OCI-LY7 (cell line): ENCODE measurements at regions not wholly inside any gene's neighbourhood (a gene's known extent, or its start where the extent isn't known, plus 50 kb on each side); places are given as distances from the start of the nearest gene placed in this dataset.

Experiments used
- BruUV-seq: library from RNA; stranded (reverse); fragments of 400-500 nt; replicated peaks from 2 replicates; lab custom pipeline; 2021; lab: Mats Ljungman, UMichigan
- CTCF ChIA-PET: fragments of 300-600 bp; sonication (Branson Sonifier 250); formaldehyde crosslinking; loops from one replicate; lab custom pipeline; 2022; ENCODE audit warnings: antibody characterized with exemption; ENCODE audit not compliant: unreplicated experiment; lab: Charles Lee
- POLR2A ChIA-PET: fragments of 300-600 bp; sonication (Branson Sonifier 250); formaldehyde crosslinking; loops from one replicate; lab custom pipeline; 2022; ENCODE audit warnings: antibody characterized with exemption; lab: Charles Lee
- DNase-seq: peaks from one replicate; pipeline ENCODE4 v3.0.0-alpha.2; 2015; ENCODE audit warnings: low spot score
- H2AFZ ChIP-seq: fragments of 200-600 bp; sonication (generic), shearing (Covaris generic); 2 replicates; pipeline ENCODE4 v1.6.1; 2014; ENCODE audit warnings: mild to moderate bottlenecking, antibody characterized with exemption, low read length, moderate library complexity
- H3K27ac ChIP-seq: fragments of 200-600 bp; sonication (generic); 2 replicates; pipeline ENCODE4 v1.5.1; 2014; ENCODE audit warnings: mixed run types, low read depth, mild to moderate bottlenecking, moderate library complexity, low read length, inconsistent platforms; ENCODE audit not compliant: poor library complexity, severe bottlenecking
- H3K36me3 ChIP-seq: fragments of 200-600 bp; sonication (generic); 2 replicates; pipeline ENCODE4 v1.6.1; 2014; ENCODE audit warnings: mild to moderate bottlenecking, antibody characterized with exemption, low read length, moderate library complexity, mixed read lengths; ENCODE audit not compliant: insufficient read depth
- H3K4me1 ChIP-seq: fragments of 200-600 bp; sonication (generic); 2 replicates; pipeline ENCODE4 v1.5.1; 2014; ENCODE audit warnings: mild to moderate bottlenecking, low read length; ENCODE audit not compliant: insufficient read depth, poor library complexity, severe bottlenecking
- H3K4me2 ChIP-seq: fragments of 200-600 bp; sonication (generic); 2 replicates; pipeline ENCODE4 v1.6.1; 2014; ENCODE audit warnings: mild to moderate bottlenecking, low read length
- H3K4me3 ChIP-seq: fragments of 200-600 bp; sonication (generic); 2 replicates; pipeline ENCODE4 v1.5.1; 2014; ENCODE audit warnings: mild to moderate bottlenecking, low read depth, low read length; ENCODE audit not compliant: poor library complexity, severe bottlenecking
- H3K79me2 ChIP-seq: fragments of 200-600 bp; sonication (generic); 2 replicates; pipeline ENCODE4 v1.6.1; 2016; ENCODE audit warnings: low read depth, mild to moderate bottlenecking, low read length, moderate library complexity, mixed read lengths; ENCODE audit not compliant: insufficient read depth
- H3K9me2 ChIP-seq: fragments of 200-600 bp; sonication (generic); 2 replicates; pipeline ENCODE4 v1.6.1; 2016; ENCODE audit warnings: mild to moderate bottlenecking, low read length, mixed read lengths; ENCODE audit not compliant: insufficient read depth
- H3K9me3 ChIP-seq: fragments of 200-600 bp; sonication (generic); 2 replicates; pipeline ENCODE4 v1.6.1; 2014; ENCODE audit warnings: mild to moderate bottlenecking, mixed run types, low read length, mixed read lengths
- H4K20me1 ChIP-seq: fragments of 200-600 bp; sonication (generic); 2 replicates; pipeline ENCODE4 v1.6.1; 2014; ENCODE audit warnings: mild to moderate bottlenecking, antibody characterized with exemption, low read length, moderate library complexity, mixed read lengths; ENCODE audit not compliant: insufficient read depth
- EZH2phosphoT487 ChIP-seq: fragments of 200-600 bp; sonication (generic); IDR thresholded peaks from 2 replicates; pipeline ENCODE4 v1.6.1; 2018; ENCODE audit warnings: low read depth, borderline replicate concordance, mild to moderate bottlenecking, mixed run types, antibody characterized with exemption, low read length, moderate library complexity, mixed read lengths
- intact Hi-C: fragments of 100-400 bp; cut with micrococcal nuclease; formaldehyde crosslinking; loops from one replicate; pipeline ENCODE4 v1.10.0; 2022; ENCODE audit not compliant: unreplicated experiment
- TF ChIP-seq, protein P1 (sequence below): fragments of 200-600 bp; sonication (generic); conservative IDR thresholded peaks from 2 replicates; pipeline ENCODE4 v1.5.1; 2014; ENCODE audit warnings: mild to moderate bottlenecking, antibody characterized with exemption, low read length, moderate library complexity, mixed read lengths

DNA sequence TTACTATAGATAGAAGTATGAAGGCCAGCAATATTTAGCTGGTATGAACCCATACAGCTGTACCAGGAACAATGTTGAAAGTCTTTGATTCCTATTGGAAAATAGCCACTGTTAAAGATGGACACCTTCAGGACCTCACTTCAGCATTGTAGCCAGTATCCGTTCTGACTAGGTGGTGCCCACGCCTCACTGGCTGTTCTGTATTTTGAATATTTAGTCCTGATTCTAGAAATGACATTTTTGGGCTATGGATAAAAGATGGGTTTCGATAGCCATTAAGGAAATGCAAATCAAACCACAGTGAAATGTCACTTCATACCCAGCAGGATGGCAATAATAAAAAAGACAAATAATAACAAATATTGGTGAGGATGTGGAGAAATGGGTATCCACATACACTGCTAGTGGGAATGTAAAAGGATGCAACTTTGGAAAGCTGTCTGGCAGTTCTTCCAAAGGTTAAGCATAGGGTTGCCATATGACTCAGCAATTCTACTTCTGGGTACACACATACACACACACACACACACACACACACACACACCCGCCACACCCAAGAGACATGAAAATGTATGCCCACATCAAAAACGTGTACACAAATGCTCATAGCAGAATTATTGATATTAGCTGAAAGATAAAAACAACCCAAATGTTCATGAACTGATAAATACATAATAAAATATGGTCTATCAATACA lies 56.8 kb downstream of the UTRN start:
- ChIA-PET CTCF (no interaction called here), POLR2A (interaction anchor here (0.7 to 1.0 kb wide), 3 partner anchors 12 to 127 kb away, joined by 3 to 5 read pairs (median 3); no protein-coding TSS in a partner anchor)
- H3K36me3 ChIP-seq, result no peaks in the 10 kb centered on the region
- H3K4me3 ChIP-seq, result no peak overlapping the region
- TF ChIP-seq, protein P1, sequence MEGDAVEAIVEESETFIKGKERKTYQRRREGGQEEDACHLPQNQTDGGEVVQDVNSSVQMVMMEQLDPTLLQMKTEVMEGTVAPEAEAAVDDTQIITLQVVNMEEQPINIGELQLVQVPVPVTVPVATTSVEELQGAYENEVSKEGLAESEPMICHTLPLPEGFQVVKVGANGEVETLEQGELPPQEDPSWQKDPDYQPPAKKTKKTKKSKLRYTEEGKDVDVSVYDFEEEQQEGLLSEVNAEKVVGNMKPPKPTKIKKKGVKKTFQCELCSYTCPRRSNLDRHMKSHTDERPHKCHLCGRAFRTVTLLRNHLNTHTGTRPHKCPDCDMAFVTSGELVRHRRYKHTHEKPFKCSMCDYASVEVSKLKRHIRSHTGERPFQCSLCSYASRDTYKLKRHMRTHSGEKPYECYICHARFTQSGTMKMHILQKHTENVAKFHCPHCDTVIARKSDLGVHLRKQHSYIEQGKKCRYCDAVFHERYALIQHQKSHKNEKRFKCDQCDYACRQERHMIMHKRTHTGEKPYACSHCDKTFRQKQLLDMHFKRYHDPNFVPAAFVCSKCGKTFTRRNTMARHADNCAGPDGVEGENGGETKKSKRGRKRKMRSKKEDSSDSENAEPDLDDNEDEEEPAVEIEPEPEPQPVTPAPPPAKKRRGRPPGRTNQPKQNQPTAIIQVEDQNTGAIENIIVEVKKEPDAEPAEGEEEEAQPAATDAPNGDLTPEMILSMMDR, result no peak
- no peak for TF ChIP-seq EZH2phosphoT487
- H3K4me2 ChIP-seq, result peak overlapping the region; percentile 55
- intact Hi-C loops, result loop anchor here (5.0 to 10.0 kb wide), 3 partner anchors 125 to 887 kb away; partner anchors contain the start of genes ADAT2, PEX3 and SF3B5
- no peak for DNase-seq
- H3K79me2 ChIP-seq, result no peaks in the 10 kb centered on the region
- no peaks in the 10 kb centered on the region for H3K9me3 ChIP-seq
- H3K4me1 ChIP-seq, result peaks cover 47% of the 10 kb centered on the region
- peak overlapping the region; percentile 18 for H3K27ac ChIP-seq
- BruUV-seq, result no TSS peak
- no peaks in the 10 kb centered on the region for H3K9me2 ChIP-seq
- H4K20me1 ChIP-seq, result no peaks in the 10 kb centered on the region
- peak overlapping the region; percentile 15; the same call in 1 of the 2 replicates for H2AFZ ChIP-seq

DNA sequence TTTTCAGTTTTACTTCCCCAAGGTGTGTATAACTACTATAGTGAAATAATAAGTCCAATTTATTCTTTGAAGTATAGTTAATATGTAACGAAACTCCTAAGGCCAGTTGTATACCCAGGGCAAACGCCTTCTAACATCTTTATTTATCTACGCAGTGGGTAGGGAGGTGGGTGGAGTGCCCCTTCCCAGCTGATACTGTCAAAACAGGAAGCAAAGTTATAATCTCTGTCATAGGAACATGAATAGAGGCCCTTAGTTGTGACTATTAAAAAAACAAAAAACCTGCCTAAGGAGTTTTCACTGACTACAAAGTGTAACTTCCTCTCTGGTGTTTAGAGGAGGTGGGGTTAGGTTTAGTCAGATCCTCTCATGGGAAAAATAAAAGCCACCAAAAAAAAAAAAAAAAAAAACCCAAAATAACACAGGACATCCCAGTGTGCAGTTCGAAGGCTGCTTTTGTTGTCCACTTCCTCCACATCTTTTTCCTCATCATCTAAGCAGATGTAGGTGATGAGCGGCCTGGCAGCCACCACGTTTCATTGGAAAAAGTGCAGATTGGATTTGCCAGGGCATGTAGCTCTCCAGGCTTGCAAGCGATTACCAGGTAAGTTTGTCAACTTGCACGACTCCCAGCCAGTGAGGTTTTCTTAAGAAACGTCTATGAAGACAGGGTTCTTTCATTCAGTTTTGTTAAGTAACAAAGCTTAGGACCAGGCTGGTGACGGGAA lies 58.7 kb downstream of the UTRN start:
- TF ChIP-seq, protein P1, result no peak
- Histone ChIP-seq H3K27ac (peak overlapping the region; percentile 57), H3K9me2 (no peaks in the 10 kb centered on the region), H3K4me1 (peaks cover 42% of the 10 kb centered on the region), H2AFZ (peak overlapping the region; percentile 79; the same call in 1 of the 2 replicates), H3K4me2 (peak overlapping the region; percentile 69), H4K20me1 (no peaks in the 10 kb centered on the region), H3K9me3 (no peaks in the 10 kb centered on the region), H3K79me2 (no peaks in the 10 kb centered on the region), H3K4me3 (peak overlapping the region; percentile 63), H3K36me3 (no peaks in the 10 kb centered on the region)
- intact Hi-C loops, result loop anchor here (5.0 to 10.0 kb wide), 3 partner anchors 127 to 889 kb away; partner anchors contain the start of genes ADAT2, PEX3 and SF3B5
- POLR2A ChIA-PET, result interaction anchor here (0.6 to 1.0 kb wide), 4 partner anchors 17 to 1336 kb away, joined by 3 to 8 read pairs (median 4); no protein-coding TSS in a partner anchor
- BruUV-seq, result no TSS peak
- CTCF ChIA-PET, result interaction anchor here (0.5 kb wide), 1 partner anchor 1316 kb away, joined by 5 read pairs; no protein-coding TSS in a partner anchor
- DNase-seq, result peak; percentile 72
